Thymus (tissue), 11 donors: ENCODE measurements at regions not wholly inside any gene's neighbourhood (a gene's known extent, or its start where the extent isn't known, plus 50 kb on each side); places are given as distances from the start of the nearest gene placed in this dataset.

Experiments used
- DNase-seq, 9 donors: peaks; one replicate each; pipeline ENCODE4 v3.0.0-alpha.2; 2013; ENCODE audit warnings: low spot score in 9 of 9, low read depth in 6 of 9, missing footprints in 1 of 9
- H3K27ac ChIP-seq, 2 donors: one replicate each; pipeline ENCODE4 v1.5.1; 2013; ENCODE audit warnings: control low read depth in 1 of 2, low read depth in 1 of 2, low read length in 1 of 2, mild to moderate bottlenecking in 1 of 2, moderate library complexity in 1 of 2
- H3K27me3 ChIP-seq, 2 donors: one replicate each; pipeline ENCODE4 v1.5.1; 2013; ENCODE audit warnings: low read length in 1 of 2; ENCODE audit not compliant: control insufficient read depth in 2 of 2, insufficient read depth in 1 of 2
- H3K36me3 ChIP-seq, 2 donors: one replicate each; pipeline ENCODE4 v1.5.1; 2013; ENCODE audit warnings: low read length in 1 of 2, mild to moderate bottlenecking in 1 of 2, moderate library complexity in 1 of 2; ENCODE audit not compliant: control insufficient read depth in 2 of 2, insufficient read depth in 2 of 2
- H3K4me1 ChIP-seq, 2 donors: one replicate each; pipeline ENCODE4 v1.5.1; 2013; ENCODE audit warnings: low read length in 2 of 2; ENCODE audit not compliant: control insufficient read depth in 2 of 2, insufficient read depth in 2 of 2
- H3K4me3 ChIP-seq, 2 donors: one replicate each; pipeline ENCODE4 v1.5.1; 2013; ENCODE audit warnings: low read length in 2 of 2, control low read depth in 1 of 2, mild to moderate bottlenecking in 1 of 2
- H3K9me3 ChIP-seq, 2 donors: one replicate each; pipeline ENCODE4 v1.5.1; 2013; ENCODE audit warnings: low read length in 1 of 2, mild to moderate bottlenecking in 1 of 2; ENCODE audit not compliant: control insufficient read depth in 2 of 2, insufficient read depth in 1 of 2
- WGBS: extraction: QIAGEN DNeasy Blood & Tissue Kit; methylation state at CpG from one replicate; pipeline ENCODE4 v1.1.7; 2013; 5-methylcytosine and 5-hydroxymethylcytosine counted together
- donor health status: healthy.

DNA sequence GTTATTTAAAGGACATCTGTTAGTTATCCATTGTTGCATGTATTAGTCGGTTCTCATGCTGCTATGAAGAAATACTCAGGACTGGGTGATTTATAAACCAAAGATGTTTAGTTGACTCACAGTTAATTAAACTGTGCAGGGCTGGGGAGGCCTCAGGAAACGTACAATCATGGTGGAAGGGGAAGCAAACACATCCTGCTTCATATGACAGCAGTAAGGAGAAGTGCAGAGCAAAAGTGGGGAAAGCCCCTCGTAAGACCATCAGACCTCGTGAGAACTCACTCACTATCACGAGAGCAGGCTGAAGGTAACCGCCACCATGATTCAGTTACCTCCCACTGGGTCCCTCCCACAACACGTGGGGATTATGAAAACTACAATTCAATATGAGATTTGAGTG lies 2064.1 kb downstream of the MAT2B start:
- H3K4me1 ChIP-seq = no peaks in the 10 kb centered on the region
- H3K27me3 ChIP-seq = no peaks in the 10 kb centered on the region
- DNase-seq = no peak
- no peak overlapping the region for H3K4me3 ChIP-seq
- no peaks in the 10 kb centered on the region for H3K36me3 ChIP-seq
- no peak overlapping the region for H3K27ac ChIP-seq
- H3K9me3 ChIP-seq = peaks cover 0 to 3% of the 10 kb centered on the region in 2 donors
- WGBS = 73% methylated on average over 7 of the region's 7 CpGs

DNA sequence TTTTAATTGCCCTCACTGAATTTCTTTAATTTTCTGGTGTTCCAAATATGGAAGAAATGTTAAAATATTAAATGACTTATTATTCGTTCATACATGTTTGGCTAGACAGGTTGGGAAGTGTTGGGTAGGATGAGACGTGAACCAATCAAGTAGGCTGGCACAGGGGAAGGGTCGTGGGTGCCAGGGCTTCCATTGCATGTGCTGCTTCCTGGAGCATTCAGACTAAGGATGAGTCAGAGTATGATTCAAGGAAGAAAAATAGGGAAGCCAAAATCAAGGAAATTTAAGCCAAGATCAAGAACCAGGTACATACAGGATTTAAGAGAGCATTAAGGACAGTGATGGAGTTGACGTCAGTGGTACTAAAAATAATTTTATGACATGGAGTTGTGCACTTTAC lies 2068.0 kb downstream of the MAT2B start:
- no peak overlapping the region for H3K27ac ChIP-seq
- no peak for DNase-seq
- H3K36me3 ChIP-seq = no peaks in the 10 kb centered on the region
- H3K4me1 ChIP-seq = no peaks in the 10 kb centered on the region
- H3K9me3 ChIP-seq = peaks cover 0 to 3% of the 10 kb centered on the region in 2 donors
- no peak overlapping the region for H3K4me3 ChIP-seq
- H3K27me3 ChIP-seq = no peaks in the 10 kb centered on the region
- WGBS = 93% methylated on average over 4 of the region's 4 CpGs

DNA sequence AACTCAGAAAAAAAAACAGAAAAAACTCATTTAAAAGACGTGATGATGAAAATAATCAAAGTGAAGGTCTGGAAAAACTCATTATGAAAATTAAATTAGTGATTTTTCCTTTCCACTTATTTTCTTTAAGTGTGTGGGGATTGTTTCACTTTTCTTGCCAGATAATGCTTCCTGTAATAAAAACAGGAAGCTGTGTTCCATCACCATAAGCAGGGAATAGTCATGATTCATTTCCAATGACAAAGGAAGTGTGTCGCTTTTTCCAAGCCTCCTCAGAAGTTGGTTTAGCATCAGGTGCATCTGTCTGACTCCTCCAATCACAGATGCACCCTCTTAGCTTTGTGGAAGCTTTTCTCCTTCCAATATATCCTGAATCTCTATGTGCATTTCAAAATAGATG lies 2068.7 kb downstream of the MAT2B start:
- H3K27ac ChIP-seq = no peak overlapping the region
- H3K4me3 ChIP-seq = no peak overlapping the region
- 62% methylated on average over 2 of the region's 2 CpGs for WGBS
- DNase-seq = no peak
- H3K27me3 ChIP-seq = no peaks in the 10 kb centered on the region
- H3K4me1 ChIP-seq = no peaks in the 10 kb centered on the region
- H3K9me3 ChIP-seq = peaks cover 0 to 3% of the 10 kb centered on the region in 2 donors
- H3K36me3 ChIP-seq = no peaks in the 10 kb centered on the region

DNA sequence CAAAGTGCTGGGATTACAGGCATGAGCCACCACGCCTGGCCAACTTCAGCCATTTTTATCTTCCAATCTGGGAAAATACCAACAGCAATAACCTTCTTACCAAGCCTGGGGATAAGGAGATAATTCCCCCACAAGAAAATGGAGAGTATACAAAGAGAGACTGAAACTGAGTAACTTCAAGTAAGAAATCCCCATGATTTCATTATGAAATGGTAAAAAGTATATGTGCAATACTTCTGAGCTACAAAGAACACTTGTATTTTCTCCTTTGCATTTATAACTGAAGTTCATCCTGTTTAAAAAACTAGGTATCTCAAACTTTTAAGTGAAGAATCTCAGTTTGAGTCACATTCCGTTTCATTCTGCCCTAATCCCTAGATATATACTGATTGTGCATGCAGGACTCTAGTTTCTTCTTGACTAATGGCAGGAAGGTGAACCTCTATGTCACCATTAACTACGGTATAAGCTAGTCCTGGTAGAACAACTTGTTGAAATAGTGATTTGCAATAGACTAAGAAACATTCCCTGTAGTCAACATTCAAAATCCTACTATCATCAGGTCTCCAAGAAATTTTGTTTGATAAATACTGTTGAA lies 2071.4 kb downstream of the MAT2B start:
- no peaks in the 10 kb centered on the region for H3K36me3 ChIP-seq
- no peak overlapping the region for H3K27ac ChIP-seq
- no peak for DNase-seq
- 95% methylated on average over 3 of the region's 3 CpGs for WGBS
- H3K4me1 ChIP-seq = no peaks in the 10 kb centered on the region
- no peaks in the 10 kb centered on the region for H3K9me3 ChIP-seq
- no peaks in the 10 kb centered on the region for H3K27me3 ChIP-seq
- no peak overlapping the region for H3K4me3 ChIP-seq

DNA sequence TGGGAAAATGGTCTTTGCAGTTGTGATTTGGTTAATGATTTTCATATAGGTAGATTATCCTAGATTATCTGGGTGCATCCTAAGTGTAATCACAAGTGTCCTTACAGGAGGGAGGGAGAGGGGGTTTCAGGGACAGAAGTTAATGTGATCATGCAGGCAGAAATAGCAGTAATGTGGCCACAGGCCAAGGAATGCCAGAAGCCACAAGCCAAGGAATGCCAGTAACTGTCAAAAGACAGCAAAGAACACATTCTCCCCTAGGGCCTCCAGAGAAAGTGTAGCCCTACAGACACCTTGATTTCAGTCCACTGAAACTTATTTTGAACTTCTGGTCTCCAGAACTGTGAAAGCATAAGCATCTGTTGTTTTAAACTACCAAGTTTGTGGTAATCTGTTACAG lies 2074.5 kb downstream of the MAT2B start:
- H3K9me3 ChIP-seq = no peaks in the 10 kb centered on the region

DNA sequence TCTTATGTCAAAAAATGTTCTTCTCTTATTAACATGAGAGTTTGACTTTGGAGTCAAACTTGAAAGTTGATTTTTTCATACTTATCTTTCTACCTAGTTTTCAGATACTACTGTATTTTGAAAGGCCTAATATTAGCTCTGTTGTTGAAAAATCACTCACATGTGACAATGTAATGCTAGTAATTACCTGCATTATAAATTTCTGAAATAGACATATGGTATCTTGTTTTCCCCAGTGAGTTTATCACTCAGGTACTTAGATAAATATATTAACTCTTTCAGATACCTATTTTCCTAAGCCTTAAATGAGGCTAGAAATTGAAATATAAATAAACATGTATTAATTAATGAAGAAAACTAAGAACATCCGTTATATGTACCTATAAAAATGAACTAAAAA lies 2089.3 kb downstream of the MAT2B start:
- Histone ChIP-seq H3K27ac (no peak overlapping the region), H3K36me3 (no peaks in the 10 kb centered on the region), H3K4me3 (no peak overlapping the region), H3K27me3 (no peaks in the 10 kb centered on the region), H3K4me1 (no peaks in the 10 kb centered on the region), H3K9me3 (no peaks in the 10 kb centered on the region)
- WGBS = 90% methylated on average over 1 of the region's 1 CpG
- DNase-seq = no peak

More for the DNA sequence above, 2074.5 kb downstream of the MAT2B start:
- no peak for DNase-seq
- Histone ChIP-seq H3K27me3 (no peaks in the 10 kb centered on the region), H3K27ac (no peak overlapping the region), H3K4me1 (no peaks in the 10 kb centered on the region), H3K4me3 (no peak overlapping the region), H3K36me3 (no peaks in the 10 kb centered on the region)

DNA sequence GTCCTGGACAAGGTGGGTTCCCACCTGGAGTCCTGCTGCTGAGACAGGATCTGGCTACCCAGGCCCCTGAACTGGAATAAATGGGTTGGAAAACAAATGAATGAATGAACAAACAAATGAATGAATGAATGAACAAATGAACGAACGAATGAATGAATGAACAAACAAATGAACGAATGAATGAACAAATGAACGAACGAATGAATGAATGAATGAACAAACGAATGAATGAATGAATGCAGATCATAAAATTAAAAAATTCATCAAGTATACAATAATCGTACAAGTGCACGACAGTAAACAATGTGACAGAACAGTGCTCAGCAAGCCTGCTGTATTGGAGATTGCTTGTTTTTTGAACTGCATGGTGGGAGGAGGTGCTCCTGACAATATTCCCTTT lies 2097.1 kb downstream of the MAT2B start:
- no peaks in the 10 kb centered on the region for H3K9me3 ChIP-seq
- WGBS = 93% methylated on average over 8 of the region's 8 CpGs
- H3K4me3 ChIP-seq = no peak overlapping the region
- no peaks in the 10 kb centered on the region for H3K36me3 ChIP-seq
- DNase-seq = no peak
- no peaks in the 10 kb centered on the region for H3K27me3 ChIP-seq
- no peaks in the 10 kb centered on the region for H3K4me1 ChIP-seq
- H3K27ac ChIP-seq = no peak overlapping the region

DNA sequence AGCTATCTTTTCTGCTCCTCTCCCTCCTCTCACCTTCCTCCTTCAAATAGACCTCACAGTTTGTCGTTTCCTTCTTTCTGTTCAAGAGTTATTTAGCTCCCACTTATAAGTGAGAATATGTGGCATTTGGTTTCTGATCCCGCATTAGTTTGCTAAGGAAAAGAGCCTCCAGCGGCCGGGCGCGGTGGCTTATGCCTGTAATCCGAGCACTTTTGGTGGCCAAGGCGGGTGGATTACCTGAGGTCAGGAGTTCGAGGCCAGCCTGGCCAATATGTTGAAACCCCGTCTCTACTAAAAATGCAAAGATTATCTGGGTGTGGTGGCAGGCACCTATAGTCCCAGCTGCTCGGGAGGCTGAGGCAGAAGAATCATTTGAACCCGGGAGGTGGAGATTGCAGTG lies 2101.6 kb downstream of the MAT2B start:
- H3K27me3 ChIP-seq = no peaks in the 10 kb centered on the region
- no peak overlapping the region for H3K4me3 ChIP-seq
- no peak for DNase-seq
- no peak overlapping the region for H3K27ac ChIP-seq
- no peaks in the 10 kb centered on the region for H3K36me3 ChIP-seq
- no peaks in the 10 kb centered on the region for H3K9me3 ChIP-seq
- no peaks in the 10 kb centered on the region for H3K4me1 ChIP-seq
- 95% methylated on average over 12 of the region's 12 CpGs for WGBS

DNA sequence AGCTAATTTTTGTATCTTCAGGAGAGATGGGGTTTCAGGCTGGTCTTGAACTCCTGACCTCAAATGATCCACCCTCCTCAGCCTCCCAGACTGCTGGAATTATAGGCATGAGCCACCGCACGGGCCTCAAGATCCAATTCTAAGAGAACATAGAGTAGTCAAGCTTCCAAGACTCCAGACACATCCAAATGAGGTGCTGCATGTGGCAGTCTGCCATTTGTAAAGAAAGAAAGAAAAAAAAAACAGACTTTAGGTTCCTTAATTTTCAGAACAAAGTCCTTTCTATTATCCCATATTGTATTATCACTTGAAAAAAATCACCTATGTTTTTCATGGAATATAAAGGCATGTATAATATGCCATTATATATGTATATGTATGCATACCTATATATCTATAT lies 2104.5 kb downstream of the MAT2B start:
- Histone ChIP-seq H3K9me3 (no peaks in the 10 kb centered on the region), H3K4me3 (no peak overlapping the region), H3K27me3 (no peaks in the 10 kb centered on the region), H3K4me1 (no peaks in the 10 kb centered on the region), H3K36me3 (no peaks in the 10 kb centered on the region), H3K27ac (no peak overlapping the region)
- WGBS = 96% methylated on average over 2 of the region's 2 CpGs
- DNase-seq = no peak
